ENCODE measurements at regions not wholly inside any gene's neighbourhood (a gene's known extent, or its start where the extent isn't known, plus 50 kb on each side); places are given as distances from the start of the nearest gene placed in this dataset.
A peak's percentile ranks its signal among the peaks of the same experiment; 100 is the strongest.

DNA sequence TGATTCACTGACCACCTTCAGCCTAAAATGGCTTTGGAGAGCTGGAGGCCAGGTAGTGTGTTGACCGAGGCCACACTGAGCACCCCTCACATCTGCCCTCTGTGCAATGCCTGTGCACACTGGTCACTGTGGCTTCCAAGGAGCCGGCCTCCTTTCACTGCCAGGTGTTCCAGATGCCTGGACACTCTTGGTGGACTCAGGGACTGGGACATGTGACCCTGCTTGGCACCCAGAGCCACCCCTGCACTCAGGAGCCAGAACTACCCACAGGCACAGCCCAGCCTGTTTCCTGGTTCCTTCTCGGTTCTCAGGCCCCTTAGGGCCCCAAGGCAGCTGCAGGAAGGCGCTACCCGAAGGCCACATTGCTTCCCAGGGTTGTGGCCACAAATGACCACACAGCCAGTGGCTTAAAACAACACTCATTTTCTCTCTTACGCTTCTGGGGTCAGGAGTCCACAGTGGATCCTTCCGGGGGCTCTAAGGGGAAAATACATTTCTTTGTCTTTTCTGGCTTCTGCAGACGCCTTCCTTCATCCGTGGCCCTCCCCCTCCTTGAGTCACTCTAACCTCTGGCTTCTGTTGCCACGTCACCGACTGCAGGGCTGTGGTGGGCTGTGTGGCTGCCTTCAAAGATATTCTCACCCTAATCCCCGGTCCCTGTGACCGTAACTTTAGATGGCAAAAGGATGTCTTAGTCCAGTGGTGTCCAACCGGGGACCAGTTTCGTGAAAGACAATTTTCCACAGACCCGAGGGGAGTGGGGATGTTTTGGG, 78.6 kb downstream of the ASB1 start:
- no peak for TF ChIP-seq EP300 (IDR thresholded peaks at IDR 0.05; ENCODE audit: borderline replicate concordance)
- no peak for TF ChIP-seq CEBPB (IDR thresholded peaks at IDR 0.05)
- TF ChIP-seq TAF1 (IDR thresholded peaks at IDR 0.05; ENCODE audit: low read depth): no peak
- TF ChIP-seq CREB1 (IDR thresholded peaks at IDR 0.05; ENCODE audit: low read depth): no peak
- TF ChIP-seq, protein P1, sequence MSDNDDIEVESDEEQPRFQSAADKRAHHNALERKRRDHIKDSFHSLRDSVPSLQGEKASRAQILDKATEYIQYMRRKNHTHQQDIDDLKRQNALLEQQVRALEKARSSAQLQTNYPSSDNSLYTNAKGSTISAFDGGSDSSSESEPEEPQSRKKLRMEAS (IDR thresholded peaks at IDR 0.05): no peak
- TF ChIP-seq EGR1 (IDR thresholded peaks at IDR 0.05): no peak
- TF ChIP-seq, protein P2, sequence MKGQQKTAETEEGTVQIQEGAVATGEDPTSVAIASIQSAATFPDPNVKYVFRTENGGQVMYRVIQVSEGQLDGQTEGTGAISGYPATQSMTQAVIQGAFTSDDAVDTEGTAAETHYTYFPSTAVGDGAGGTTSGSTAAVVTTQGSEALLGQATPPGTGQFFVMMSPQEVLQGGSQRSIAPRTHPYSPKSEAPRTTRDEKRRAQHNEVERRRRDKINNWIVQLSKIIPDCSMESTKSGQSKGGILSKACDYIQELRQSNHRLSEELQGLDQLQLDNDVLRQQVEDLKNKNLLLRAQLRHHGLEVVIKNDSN (IDR thresholded peaks at IDR 0.05): 0 out of 2 replicates have a peak, but pooled peaks have one; percentile 4
- no peak for TF ChIP-seq TEAD4 (IDR thresholded peaks at IDR 0.05)

Measured in Ishikawa (cell line).